Ovary (tissue), 3 donors: ENCODE measurements at regions not wholly inside any gene's neighbourhood (a gene's known extent, or its start where the extent isn't known, plus 50 kb on each side); places are given as distances from the start of the nearest gene placed in this dataset.

Experiments used
- EP300 ChIP-seq: sonication (generic); formaldehyde crosslinking; IDR thresholded peaks from one replicate; pipeline ENCODE4 v1.6.1; 2017; ENCODE audit warnings: antibody characterized with exemption
- POLR2A ChIP-seq: fragments of 450-650 bp; IDR thresholded peaks from one replicate; pipeline ENCODE4 v1.6.1; 2017; ENCODE audit warnings: antibody characterized with exemption, mild to moderate bottlenecking, moderate library complexity
- TF ChIP-seq, protein P1 (sequence below), 3 donors: fragments of 450-650 bp in 2 of 3; fragments of 200-600 bp in 1 of 3; IDR thresholded peaks; one replicate each; pipeline versions ENCODE4 v1.5.1 to v1.8.0; 2016 to 2022; ENCODE audit warnings: antibody characterized with exemption in 3 of 3, mild to moderate bottlenecking in 1 of 3
- donor health status: DM: no; HTN: no; CAD: no.

DNA sequence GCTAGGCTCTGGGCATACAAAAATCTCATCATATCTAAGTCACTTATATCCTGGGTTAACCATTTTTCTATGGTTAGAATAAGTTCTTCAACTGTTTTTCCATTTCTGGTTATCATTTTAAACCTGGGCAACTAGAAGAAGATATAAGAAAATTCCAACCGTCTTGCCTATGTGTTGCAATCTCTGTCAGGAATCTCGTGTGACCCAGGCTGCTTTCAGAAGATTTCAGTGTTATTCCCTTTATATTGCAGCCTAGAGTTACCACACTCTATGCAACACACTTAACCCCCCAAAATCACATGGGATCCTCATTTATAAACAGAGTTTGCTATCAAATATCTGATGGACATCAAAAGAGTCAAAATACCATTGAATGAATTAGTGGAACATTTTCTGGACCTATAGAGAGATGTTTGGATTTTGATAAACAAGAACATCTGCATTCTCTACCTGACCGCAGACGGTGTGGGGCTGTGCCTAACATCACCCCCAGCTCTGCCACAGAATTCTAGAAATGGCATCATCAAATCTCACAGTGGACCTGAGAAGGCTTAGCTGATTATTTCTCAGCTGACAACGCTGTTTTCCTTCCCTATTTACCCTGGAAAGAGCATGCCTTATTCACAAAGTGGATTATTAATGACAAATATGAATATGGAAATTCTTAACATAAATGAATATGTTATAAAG, 515.7 kb downstream of the NTRK3 start:
- TF ChIP-seq, protein P1, sequence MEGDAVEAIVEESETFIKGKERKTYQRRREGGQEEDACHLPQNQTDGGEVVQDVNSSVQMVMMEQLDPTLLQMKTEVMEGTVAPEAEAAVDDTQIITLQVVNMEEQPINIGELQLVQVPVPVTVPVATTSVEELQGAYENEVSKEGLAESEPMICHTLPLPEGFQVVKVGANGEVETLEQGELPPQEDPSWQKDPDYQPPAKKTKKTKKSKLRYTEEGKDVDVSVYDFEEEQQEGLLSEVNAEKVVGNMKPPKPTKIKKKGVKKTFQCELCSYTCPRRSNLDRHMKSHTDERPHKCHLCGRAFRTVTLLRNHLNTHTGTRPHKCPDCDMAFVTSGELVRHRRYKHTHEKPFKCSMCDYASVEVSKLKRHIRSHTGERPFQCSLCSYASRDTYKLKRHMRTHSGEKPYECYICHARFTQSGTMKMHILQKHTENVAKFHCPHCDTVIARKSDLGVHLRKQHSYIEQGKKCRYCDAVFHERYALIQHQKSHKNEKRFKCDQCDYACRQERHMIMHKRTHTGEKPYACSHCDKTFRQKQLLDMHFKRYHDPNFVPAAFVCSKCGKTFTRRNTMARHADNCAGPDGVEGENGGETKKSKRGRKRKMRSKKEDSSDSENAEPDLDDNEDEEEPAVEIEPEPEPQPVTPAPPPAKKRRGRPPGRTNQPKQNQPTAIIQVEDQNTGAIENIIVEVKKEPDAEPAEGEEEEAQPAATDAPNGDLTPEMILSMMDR (IDR thresholded peaks at IDR 0.05) = no peak
- TF ChIP-seq POLR2A (no peak), EP300 (no peak)
